ENCODE measurements at regions not wholly inside any gene's neighbourhood (a gene's known extent, or its start where the extent isn't known, plus 50 kb on each side); places are given as distances from the start of the nearest gene placed in this dataset.

DNA sequence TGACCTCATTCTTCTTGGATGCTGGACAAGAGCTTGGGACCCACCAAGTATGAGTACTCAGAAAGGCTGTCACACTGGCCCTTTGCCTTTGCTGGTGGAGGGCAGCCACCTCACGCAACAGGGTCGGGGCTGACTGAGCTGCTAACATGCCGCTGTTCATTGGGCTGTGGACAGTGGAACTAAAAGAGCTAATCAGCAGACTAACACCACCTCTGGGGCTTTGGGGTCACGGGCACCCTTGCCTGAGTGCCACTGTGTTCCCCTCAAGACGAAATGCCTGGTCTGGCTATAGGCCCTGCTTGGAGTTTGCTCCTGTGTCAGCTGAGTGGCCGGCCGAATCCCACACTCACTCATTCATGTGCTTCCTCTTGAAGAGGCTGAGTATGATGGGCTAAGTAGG lies 559.6 kb downstream of the SPRY1 start:
- no peak for DNase-seq

DNA sequence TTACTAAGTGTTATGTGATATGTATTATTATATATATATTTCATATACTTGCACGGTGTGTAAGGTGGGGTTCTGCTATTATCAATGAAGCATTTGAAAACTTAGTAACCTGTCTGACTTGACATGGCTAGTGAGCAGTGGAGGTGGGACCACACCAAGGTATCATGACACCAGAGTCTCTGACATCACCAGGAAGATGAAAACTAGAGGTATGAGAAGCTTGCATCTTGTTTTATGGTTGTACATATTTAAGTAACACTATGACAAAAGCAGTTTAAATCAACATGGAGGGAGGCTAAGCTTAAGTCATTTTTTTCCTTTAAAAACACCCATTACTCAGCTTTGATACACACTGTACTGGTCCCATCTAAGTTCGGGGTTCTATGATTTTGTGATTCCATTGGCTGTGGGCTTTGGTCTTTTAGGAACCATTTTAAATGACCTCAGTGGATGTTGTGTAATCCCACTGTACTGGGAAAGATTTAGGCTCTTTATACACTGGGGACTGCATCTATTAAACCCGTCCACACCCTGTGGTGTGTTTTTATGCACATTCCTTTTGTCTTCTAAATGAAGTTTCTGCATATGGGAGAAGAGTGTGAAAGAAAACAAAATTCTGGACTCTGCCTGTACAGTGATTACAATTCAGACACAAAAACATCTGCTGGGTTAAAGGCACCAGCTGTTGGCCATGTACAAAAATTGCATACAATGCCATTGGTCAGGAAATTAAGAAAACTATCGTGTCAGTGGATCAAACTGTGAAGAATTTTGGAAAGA lies 570.6 kb downstream of the SPRY1 start:
- no peak for DNase-seq

DNA sequence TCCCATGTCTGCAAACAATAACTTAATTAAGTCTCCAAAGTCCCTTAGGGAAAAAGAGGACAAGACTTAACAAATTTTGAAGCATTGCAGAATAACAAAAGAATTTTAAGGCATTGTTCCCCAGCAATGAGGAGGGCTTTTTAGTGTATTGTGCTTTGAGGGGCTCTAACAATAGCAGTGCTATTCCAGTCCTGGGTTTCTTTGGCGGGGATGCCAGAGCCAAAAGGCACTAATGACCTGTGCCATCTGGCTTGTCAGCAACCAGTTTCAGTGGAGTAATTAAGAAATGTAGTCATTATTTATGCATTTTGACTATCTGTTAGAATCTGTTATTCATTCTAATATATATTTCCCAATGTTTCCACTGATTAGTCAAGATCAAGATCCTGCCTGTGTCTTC lies 575.4 kb downstream of the SPRY1 start:
- DNase-seq, result no peak

DNA sequence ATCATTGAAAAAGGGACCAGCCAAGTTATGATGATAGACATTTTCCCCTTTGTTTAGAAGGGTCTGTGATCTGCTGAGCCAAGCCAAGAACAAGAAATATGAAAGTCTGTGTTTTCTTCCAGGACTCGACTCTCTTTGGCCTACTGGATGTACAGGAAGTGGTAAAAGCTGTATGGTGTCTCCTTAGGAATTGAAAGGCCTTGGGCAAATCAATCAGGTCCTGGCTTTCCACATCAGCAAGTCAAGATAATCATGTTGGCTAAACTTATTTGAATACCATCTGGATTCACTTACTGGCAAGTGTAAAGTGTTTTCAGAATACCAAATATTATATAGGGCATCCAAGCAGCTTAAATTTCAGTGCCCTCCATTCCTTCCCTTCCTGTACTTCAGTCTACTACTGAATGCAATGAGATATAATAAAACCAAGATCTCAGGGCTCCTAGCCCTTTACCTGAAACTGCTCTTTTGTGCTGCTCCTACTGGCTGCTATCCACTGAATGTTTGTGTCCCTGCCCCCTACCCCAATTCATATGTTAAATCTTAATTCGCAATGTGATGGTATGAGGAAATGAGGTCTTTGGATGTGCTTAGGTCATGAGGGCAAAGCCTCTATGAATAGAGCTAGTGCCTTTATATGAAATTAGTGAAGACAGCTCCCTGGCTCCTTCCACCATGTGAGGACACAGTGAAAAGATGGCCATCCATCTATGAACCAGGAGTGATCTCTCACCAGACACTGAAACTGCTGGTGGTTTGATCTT lies 578.0 kb downstream of the SPRY1 start:
- no peak for DNase-seq

DNA sequence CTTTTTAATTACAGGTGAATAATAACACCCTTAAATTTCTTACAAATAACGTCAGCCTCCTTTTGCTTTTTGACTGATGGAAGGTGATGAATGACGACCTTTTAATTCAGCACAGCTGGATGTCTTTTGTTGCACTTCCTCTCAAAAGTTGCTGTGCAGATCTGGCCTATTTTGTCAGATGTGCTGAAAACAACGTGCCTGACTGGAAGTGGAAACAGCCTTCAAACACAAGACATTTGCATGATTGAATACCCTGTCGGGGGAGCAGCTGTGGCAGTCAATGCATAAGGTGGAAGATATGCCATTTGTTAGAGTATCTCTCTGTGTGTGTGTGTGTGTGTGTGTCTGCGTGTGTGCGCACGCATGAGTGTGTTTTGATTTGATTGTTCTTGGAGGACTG lies 579.7 kb downstream of the SPRY1 start:
- no peak for DNase-seq

DNA sequence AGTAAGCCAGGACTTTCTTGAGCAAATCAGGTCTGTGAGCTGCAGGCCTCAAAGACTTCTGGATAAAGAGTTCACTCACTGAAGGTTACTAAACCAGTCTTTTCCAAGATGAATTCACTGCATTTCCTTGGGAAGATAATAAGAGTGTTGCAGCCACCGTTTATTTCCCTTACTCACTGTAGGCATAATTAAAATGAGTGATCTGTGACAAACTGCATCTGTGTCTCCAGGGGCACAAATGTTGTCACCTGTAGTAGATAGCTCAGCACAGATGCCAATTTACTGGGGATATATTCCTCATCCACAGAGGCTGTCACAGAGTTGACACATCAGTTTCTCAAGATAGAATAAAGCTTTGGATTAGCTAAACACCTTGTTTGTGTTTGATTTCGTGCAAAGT lies 580.2 kb downstream of the SPRY1 start:
- no peak for DNase-seq

DNA sequence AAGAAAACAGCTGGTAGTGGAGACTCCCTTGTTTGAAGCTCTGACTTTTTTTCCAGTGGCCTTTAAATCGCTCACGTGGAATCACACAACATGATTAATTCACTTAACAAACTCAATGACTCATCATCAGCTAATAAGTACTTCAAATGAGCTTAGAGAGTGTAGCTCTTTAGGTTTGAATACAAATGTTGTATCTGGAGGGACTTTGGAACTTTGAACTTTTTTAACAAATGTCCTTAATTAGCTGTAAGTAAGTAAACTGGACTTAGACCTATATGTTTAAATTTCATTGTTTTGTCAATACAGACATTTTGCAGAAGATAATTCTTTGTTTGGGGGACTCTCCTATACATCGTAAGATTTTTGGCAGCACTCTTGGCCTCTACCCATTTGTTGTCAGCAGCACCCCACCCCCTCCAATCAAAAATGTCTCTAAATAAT lies 581.1 kb downstream of the SPRY1 start:
- no peak for DNase-seq

DNA sequence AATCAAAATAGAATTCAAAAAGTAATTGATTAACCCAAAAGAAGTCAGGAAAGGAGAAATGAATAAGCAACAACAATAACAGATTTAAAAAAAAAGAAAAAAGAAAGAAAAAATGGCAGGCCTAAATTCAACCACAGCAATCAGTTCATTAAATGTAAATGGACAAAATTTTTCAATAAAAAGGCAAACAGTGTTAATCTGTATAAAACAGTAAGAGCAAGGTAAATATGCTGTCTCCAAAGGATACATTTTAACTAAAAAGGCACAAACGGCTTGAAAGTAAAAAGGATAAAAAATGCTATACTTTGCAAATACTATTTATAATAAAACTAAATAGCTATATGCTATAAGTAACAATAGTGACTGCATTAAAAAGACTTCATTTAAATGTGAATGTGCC lies 582.0 kb downstream of the SPRY1 start:
- DNase-seq, result no peak

DNA sequence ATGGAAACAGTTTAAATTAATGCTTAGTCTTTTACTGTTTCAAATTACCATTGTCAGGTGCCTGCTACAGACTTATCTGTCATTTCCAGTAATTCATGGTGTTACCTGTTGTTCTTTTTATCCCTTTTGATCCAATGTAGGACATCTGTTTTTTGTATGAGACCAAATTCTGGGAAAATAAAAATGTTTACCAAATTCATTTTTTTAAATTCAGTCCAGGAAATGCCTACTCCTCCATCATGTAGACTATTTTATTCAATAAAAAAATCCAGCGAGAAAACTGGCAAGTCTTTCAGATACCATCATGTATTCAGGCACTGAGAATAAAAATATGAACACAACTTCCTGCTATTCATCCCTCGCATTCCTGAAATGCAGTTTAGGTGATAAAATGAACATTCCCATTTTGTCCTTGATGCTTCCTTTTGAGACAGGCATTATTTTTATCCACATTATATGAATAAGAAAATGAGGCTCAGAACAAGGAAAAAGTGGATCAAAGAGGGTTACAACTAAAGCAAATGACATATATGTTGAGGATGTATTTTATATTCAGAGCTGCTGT lies 584.2 kb downstream of the SPRY1 start:
- no peak for DNase-seq

DNA sequence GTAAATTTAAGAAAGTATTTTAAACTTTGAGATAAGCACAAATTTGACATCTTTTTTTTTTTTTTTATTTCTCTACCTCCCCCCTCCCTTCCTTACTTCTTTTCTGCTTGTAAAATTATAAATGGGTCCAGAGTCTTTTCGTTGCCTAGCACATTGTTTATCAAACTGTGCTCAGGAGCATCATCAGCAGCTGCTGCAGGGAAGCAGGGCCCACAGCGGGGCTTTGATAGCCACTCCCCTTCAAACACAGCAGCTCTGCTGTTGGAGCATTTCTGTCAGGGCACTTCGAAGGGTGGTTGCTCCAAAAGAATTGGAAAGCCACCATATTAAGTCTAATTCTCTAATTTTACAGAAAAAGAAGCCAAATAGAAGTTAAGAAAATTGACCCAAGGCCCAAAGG lies 588.3 kb downstream of the SPRY1 start:
- no peak for DNase-seq

DNA sequence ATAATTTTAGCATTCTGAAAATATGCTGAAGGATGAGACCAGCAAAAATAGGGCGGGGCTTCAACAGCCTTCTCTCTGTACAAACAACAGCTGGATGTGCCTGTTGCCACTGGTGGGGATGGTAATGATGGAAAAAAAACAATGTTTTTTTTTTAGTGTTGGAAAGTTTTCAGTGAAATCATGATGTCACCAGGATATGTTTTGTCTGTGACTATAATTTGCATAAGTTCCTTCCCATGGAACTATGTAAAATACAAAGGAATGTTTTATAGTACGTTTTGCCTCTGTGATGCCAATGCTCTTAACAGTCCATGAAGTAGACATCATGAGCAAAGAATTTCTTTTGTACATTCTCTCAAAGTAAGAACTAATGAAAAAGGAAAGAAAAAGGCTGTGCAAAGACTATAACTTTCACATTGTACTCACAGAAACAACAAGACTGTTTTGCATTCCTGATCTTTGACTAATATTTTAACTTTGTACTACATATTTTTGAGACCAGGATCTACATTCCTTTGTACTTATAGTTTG lies 589.7 kb downstream of the SPRY1 start:
- no peak for DNase-seq

DNA sequence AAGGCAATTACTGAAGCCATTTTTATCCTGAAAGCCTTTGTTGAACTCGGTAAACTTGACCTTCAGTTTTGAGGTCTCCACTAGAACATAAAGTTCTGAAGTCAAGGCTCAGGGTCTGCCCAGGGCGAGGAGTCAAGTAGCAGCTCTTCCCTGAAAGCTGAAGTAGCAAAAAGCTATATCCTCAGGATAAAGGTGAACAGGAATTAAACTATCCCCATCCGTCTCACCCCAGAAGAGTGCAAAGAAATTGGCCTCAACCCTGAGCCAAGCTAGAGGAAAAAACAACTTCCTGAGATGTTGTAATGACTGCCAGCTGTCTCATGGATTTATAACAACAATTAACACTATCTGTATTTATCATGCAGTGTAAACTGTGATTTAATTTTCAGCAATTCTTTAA lies 590.8 kb downstream of the SPRY1 start:
- DNase-seq, result no peak

DNA sequence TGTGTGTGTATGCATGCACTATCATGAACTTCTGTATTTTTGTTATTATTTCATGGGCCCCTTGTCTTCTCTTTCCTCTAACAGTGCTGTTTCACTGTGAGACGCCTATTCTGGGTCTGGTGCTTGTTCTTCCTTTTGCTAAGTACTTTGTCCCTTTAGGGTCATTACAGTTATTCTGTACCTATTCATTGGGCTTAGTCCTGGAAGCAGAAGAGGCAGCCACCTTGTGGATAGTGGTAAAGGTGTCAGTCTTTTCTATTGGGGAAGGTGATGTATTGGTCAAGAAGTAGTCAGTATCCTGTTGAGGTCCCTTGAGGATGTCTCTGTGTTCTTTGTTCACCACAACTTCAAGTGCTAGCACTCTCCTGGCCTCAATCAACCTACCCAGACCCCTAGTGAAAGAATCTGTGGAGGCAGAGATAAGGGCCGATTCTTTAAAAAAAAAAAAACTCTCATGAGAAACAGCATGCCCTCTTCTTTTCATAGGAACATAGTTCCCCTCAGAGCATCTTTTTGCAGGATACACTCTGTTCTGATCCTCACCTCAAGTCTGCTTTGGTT lies 593.8 kb downstream of the SPRY1 start:
- no peak for DNase-seq

DNA sequence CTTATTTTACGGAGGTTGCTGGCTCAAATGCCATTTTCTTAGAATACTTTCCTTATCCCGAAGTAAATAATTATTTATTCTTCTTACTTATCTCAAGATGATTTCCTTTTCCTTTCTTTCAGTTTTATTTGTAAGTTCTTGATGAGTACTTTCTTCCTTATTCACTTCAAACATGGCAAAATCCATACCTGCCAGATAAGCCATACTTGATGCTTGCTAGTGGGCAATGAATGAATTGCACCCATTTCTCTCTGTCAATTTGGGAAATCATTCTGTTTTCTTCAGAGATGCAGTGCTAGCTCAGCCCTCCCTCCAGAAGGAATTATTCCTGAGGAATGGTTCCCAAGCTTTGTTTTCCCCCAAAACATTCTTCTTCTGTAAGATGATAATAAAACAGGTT lies 598.3 kb downstream of the SPRY1 start:
- DNase-seq, result no peak

DNA sequence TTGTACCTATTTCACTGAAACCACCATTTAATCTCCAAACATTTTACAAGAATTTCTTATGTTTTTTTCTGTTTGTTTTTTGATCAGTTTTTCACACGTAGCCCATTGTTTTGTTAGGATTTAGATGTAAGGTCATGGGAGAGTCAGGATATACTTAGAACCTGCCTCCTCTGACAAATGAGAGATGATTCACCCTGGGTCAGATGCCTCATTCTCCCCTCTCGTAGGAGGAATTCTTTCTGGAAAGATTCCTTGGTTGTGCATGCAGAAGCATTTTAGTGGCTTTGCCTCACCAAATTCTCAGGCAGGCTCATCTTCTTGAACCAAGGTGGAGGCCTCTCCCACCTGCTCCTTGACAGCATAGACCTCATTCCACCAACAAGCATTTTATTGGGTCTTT lies 599.3 kb downstream of the SPRY1 start:
- no peak for DNase-seq

DNA sequence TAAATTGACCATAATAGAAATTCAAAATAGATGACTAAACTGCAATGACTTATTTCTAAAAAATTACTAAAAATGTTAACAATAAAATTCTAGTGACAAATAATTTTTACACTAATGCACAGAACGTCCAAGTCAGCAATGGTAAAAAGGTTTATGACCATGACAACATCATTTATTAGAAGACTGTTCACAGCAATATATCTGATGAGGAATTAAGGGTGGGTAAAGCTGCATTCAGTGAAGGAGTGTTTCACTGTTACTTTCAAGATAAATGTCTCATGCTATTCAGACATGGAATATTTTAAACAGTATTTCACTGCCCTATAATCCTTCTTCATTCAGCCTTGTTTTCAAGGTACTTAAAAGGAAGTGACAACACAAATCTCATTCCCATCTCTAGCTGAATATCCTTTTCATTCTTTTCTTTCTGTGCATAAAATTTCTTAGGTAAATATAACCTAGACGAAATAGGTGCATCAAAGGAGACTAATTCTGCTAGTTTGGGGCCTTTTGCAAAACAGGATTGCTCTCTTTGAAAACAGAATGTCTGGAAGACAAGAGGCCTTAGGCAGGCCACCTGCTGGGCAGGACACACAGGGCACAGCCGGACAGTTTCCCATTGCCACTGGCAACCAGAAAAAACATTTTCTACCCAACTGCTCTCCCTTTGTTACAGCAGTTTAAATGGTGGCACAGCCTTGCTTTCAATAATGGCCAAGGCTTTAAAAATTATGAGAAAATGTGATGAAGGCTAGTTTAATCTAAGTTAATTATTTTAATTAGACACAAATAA lies 600.3 kb downstream of the SPRY1 start:
- no peak for DNase-seq

DNA sequence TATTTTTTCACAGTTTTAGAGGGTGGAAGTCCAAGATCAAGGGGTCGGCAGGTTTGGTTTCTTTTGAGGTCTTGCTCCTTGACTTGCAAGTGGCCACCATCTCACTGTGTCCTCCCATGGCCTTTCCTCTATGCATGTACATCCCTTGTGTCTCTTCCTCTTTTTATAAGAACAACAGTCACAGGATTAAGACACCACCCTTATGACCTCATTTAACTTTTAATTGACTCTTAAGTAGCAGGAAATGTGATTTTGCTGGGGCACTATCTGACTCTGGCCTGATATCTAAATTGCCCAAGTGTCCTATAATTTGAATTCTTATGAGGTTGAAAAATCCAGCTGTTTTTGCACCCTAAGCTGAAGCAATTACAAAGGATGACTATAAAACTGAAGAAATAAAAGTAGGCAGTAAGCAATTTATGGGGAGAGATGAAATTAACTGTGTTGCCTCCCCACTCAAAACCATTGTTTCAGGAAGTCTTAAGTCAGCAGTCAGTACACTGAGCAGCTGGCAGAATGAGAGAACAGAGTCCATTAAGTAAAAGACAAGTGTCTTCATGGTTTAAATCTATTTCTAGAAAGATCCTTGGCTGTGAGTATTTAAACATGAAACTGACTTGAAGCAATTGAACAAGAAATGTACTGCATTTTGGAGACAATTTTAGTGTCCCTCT lies 601.3 kb downstream of the SPRY1 start:
- DNase-seq, result no peak

DNA sequence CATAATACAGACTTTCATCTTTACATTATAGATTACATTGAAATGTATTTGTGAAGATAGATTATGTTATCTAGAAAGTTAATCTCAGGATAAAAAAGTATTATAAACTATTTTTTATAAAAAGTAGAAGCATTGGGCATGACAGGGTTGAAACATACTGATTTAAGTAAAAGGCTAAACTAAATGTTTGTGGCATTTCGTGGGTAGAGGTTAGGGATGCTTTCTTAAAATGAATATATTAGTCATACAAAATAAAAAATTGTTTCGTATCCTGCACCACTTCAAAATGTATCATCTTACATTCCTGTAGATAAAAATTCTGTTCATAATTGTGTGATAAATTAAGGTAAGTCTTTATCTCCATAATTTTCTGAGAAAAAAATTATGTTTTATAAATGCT lies 603.6 kb downstream of the SPRY1 start:
- DNase-seq, result no peak

DNA sequence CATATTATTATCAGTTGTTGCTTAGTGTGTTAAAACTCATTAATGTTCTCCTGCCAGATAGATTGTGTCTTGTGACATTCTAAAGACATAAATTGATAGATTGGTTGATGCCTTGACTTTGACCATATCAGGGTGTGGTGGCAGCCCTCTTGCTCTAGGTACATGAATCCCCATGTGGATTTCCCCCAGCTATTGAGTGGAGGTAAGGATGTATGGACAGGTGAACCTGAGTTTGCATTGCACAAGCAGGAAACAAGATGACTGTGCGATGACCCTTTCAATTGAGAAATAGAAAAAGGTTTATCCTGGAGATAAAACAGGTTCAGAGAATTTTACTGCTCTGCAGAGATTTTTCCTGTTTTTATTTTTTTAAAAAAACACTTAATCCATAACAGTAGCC lies 619.2 kb downstream of the SPRY1 start:
- DNase-seq, result no peak

DNA sequence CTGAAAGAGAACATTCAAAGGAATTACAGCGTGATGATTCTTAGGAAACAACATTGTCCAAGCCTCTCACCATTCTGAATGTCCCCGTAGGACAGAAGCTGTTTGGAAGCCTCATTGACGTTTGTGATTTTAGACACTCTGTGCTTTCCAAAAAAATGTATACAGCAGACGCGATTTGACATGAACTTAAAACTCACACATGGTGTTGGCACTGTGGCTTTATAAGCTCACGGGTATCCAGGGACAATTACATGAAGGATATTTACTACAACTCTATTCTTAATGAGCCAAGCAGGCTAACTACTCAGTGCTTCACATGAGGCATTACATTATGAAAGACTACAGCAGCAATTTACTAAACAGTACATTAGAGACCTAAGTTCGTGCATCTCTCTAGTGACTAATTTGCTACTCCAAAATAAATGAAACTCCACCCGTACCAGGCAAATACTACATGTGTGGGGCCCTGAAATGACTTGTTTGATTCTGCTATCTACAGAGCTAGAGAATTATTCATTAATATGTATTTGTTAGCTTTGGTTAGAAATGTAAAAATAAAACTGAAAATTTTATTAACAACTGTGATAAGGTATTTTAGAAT lies 620.7 kb downstream of the SPRY1 start:
- DNase-seq, result no peak

DNA sequence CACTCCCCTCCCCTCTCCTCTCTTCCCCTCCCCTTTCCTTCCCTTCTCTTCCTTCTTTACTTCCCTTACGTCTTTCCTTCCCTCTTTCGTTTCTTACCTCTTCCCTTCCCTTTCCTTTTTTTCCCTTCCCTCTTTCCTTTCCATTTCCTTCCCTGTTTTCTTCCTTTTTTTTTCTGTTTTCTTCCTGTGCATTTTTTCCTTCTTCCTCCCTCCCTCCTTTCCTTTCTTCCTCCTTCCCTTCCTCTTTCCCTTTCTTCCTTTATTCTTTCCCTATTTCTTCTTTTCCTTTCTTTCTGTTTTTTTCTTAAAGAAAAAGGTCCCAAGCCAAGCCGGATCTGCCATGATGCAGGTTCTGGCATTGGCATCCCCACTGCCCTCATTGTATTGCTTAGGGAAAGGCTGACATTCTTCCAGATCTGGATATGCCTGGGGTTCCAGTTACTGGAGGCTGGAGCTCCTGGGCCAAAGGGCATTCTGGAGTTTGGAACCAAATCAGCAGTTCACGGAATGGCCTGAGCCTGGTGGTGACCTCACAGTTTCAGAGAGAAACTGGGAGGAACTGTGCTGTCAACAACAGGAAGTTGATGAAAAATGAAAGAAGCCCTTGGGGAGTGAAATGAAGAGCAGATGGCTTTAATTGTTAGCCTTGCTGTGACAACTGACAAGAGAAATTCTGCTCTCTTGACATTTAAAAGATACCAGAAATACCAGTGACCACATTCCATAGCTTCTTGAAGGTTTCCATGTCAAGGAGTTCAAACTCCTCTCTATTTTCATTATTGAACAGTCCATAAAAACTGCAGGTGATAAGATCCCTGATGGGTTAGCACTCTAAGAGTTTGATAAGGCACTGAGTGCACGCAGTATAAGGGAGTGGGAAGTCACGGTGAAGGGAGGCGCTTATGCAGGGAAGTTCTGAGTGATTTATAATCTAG lies 622.1 kb downstream of the SPRY1 start:
- no peak for DNase-seq

All from CD4-positive, alpha-beta T cell treated with Interleukin-21 for 1 hour (primary cell).